Breast epithelium (tissue), 4 donors: ENCODE measurements at regions not wholly inside any gene's neighbourhood (a gene's known extent, or its start where the extent isn't known, plus 50 kb on each side); places are given as distances from the start of the nearest gene placed in this dataset.

Experiments used
- DNase-seq, 2 donors: peaks; one replicate each; pipeline ENCODE4 v3.0.0-alpha.2; 2019; ENCODE audit warnings: low spot score in 2 of 2
- H3K27ac ChIP-seq, 2 donors: fragments of 200-600 bp; sonication (generic) in 1 of 2; one replicate each; pipeline ENCODE4 v1.5.1; 2016 to 2019; ENCODE audit warnings: mild to moderate bottlenecking in 1 of 2
- H3K27me3 ChIP-seq, 2 donors: fragments of 200-600 bp; sonication (generic) in 1 of 2; one replicate each; pipeline versions ENCODE4 v1.5.1 to v1.6.0; 2017 to 2019; ENCODE audit warnings: control low read depth in 1 of 2, mild to moderate bottlenecking in 1 of 2
- H3K36me3 ChIP-seq: fragments of 200-600 bp; one replicate; pipeline ENCODE4 v1.5.1; 2019
- H3K4me1 ChIP-seq, 2 donors: fragments of 200-600 bp; sonication (generic); one replicate each; pipeline ENCODE4 v1.5.1; 2016 to 2019; ENCODE audit warnings: control low read depth in 1 of 2
- H3K4me3 ChIP-seq, 3 donors: fragments of 200-600 bp; sonication (generic); 1 replicate in 2 of 3; 2 replicates in 1 of 3; pipeline ENCODE4 v1.5.1; 2016 to 2019; ENCODE audit warnings: mild to moderate bottlenecking in 3 of 3, moderate library complexity in 2 of 3
- H3K9me3 ChIP-seq, 2 donors: fragments of 200-600 bp; sonication (generic) in 1 of 2; one replicate each; pipeline ENCODE4 v1.5.1; 2016 to 2019; ENCODE audit warnings: control low read depth in 1 of 2
- POLR2A ChIP-seq: fragments of 450-650 bp; IDR thresholded peaks from one replicate; pipeline ENCODE4 v1.6.1; 2016; ENCODE audit warnings: antibody characterized with exemption, mild to moderate bottlenecking, moderate library complexity
- POLR2AphosphoS5 ChIP-seq, 3 donors: sonication (generic); formaldehyde crosslinking; IDR thresholded peaks; one replicate each; pipeline ENCODE4 v1.6.1; 2017; ENCODE audit warnings: antibody characterized with exemption in 3 of 3
- intact Hi-C: fragments of 100-400 bp; cut with DNase I; formaldehyde crosslinking; loops from one replicate; pipeline ENCODE4 v1.15.1; 2023; ENCODE audit warnings: low total_unique reads
- TF ChIP-seq, protein P1 (sequence below), 3 donors: fragments of 450-650 bp; IDR thresholded peaks; one replicate each; pipeline ENCODE4 v1.5.1; 2016 to 2017; ENCODE audit warnings: antibody characterized with exemption in 3 of 3, mild to moderate bottlenecking in 3 of 3, moderate library complexity in 3 of 3

DNA sequence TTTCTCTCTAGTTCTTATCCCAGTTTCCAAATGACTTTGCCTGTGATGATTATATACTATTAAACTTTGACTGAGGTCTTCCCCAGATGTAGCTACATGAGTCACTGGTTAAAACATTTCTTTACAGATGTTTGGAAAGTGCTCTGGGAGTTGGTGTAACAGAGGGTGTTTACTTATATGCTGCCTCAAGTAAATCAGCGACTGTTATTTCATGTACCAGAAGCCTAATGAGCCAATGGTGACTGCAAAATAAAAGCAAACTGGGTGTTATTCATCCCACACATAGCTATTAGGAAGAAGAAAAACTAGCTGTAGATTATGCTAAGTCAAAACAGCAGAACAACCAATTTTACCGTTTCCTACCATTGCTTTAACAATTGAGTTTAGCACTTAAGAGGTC lies 929.7 kb upstream of the SEMA6A start:
- H3K4me3 ChIP-seq: no peak overlapping the region
- H3K9me3 ChIP-seq: no peaks in the 10 kb centered on the region
- no peaks in the 10 kb centered on the region for H3K27me3 ChIP-seq
- no peak for DNase-seq
- no peaks in the 10 kb centered on the region for H3K36me3 ChIP-seq
- intact Hi-C loops: no loop called here
- no peaks in the 10 kb centered on the region for H3K4me1 ChIP-seq
- H3K27ac ChIP-seq: no peak overlapping the region
- no peak for TF ChIP-seq POLR2A
- TF ChIP-seq, protein P1, sequence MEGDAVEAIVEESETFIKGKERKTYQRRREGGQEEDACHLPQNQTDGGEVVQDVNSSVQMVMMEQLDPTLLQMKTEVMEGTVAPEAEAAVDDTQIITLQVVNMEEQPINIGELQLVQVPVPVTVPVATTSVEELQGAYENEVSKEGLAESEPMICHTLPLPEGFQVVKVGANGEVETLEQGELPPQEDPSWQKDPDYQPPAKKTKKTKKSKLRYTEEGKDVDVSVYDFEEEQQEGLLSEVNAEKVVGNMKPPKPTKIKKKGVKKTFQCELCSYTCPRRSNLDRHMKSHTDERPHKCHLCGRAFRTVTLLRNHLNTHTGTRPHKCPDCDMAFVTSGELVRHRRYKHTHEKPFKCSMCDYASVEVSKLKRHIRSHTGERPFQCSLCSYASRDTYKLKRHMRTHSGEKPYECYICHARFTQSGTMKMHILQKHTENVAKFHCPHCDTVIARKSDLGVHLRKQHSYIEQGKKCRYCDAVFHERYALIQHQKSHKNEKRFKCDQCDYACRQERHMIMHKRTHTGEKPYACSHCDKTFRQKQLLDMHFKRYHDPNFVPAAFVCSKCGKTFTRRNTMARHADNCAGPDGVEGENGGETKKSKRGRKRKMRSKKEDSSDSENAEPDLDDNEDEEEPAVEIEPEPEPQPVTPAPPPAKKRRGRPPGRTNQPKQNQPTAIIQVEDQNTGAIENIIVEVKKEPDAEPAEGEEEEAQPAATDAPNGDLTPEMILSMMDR (IDR thresholded peaks at IDR 0.05): no peak
- no peak for TF ChIP-seq POLR2AphosphoS5 (IDR thresholded peaks at IDR 0.05)

DNA sequence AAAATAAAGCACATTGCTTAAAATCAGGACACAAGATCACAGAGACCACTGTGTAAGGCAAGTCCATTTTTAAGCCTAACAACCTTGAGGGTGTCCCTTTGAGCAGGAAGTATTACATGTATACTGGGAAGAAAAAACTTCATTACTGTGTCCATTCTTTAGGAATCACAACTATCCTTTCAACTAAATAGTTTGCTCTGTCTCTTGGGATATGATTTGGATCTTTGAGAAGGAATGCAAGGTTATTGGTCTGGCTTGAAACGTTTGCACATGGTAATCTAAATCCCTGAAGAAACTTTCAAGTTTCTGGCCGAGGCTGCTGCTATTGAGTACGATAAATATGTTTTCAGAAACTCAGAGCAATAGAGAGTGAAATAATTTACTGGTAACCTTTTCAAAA lies 923.0 kb upstream of the SEMA6A start:
- TF ChIP-seq, protein P1 (IDR thresholded peaks at IDR 0.05): no peak
- TF ChIP-seq POLR2A (no peak), POLR2AphosphoS5 (IDR thresholded peaks at IDR 0.05) (no peak)
- no peak overlapping the region for H3K27ac ChIP-seq
- no peak overlapping the region for H3K4me3 ChIP-seq
- intact Hi-C loops: no loop called here
- no peaks in the 10 kb centered on the region for H3K9me3 ChIP-seq
- H3K36me3 ChIP-seq: no peaks in the 10 kb centered on the region
- no peaks in the 10 kb centered on the region for H3K4me1 ChIP-seq
- no peaks in the 10 kb centered on the region for H3K27me3 ChIP-seq
- DNase-seq: no peak

DNA sequence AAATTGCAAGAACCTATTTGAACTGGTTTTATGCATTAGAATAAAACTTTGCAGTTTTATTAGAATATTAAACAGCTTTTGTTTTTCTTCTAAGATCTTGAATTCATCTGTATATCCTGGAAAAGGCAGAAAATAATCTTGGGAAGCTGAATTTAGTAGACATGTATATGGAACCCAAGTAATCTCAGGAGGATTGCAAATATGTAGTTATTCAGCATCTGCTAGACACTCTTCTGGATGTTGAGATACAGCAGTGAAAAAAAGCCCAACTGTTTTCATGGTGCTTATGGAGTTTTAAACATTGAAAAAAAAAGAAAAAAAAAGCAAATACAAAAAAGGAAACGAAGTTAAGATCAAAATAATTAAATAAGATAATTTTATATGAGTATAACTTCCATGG lies 922.2 kb upstream of the SEMA6A start:
- Histone ChIP-seq H3K9me3 (no peaks in the 10 kb centered on the region), H3K27ac (no peak overlapping the region), H3K27me3 (no peaks in the 10 kb centered on the region), H3K4me1 (no peaks in the 10 kb centered on the region), H3K4me3 (no peak overlapping the region), H3K36me3 (no peaks in the 10 kb centered on the region)
- TF ChIP-seq, protein P1 (IDR thresholded peaks at IDR 0.05): no peak
- TF ChIP-seq POLR2AphosphoS5 (IDR thresholded peaks at IDR 0.05): no peak
- no peak for TF ChIP-seq POLR2A
- DNase-seq: no peak
- intact Hi-C loops: no loop called here

DNA sequence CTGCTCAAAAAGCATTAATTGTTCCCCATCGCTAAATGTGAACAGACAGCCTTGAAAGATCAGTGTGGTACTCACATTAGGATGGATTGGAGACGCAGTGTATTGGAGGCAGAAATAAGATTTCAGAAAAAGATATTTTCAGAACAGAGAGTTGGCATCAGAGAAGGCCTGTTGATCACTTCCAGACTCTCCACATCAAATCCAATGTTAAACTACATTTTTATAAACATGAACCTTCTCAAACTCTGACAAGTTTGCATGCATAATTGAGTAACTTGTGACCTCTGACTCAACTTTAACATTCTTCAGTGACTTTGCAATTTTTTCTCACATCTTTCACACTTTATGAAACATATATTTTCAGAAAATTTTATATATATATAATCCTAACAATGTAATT lies 919.6 kb upstream of the SEMA6A start:
- Histone ChIP-seq H3K27ac (no peak overlapping the region), H3K4me1 (no peaks in the 10 kb centered on the region), H3K36me3 (no peaks in the 10 kb centered on the region), H3K9me3 (no peaks in the 10 kb centered on the region), H3K27me3 (no peaks in the 10 kb centered on the region), H3K4me3 (no peak overlapping the region)
- intact Hi-C loops: no loop called here
- no peak for DNase-seq
- TF ChIP-seq, protein P1 (IDR thresholded peaks at IDR 0.05): no peak
- TF ChIP-seq POLR2A (no peak), POLR2AphosphoS5 (IDR thresholded peaks at IDR 0.05) (no peak)

DNA sequence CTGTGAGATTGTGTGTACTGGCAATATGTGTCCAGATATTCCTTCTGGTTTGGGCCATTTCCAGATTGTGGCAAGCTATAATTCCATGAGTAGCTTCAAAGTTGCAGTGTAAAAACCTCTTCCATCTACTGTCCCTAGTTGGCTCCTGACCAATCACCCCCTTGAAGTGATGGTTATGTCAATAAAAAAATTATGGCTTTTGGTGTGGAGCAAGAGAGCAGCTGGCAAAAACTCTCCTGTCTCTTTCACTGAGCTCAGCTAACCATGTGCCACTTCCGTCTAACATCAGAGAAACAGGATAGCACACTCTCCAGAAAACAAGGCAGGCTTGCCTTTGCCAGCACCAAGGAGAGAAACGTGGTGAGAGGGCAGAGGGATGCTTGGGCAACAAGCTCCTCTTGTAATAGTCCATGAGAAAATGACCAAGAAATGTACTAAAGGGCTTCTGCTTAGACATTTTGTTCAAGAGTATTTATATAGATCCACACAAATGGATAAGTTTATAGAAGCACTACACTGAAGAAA lies 914.4 kb upstream of the SEMA6A start:
- Histone ChIP-seq H3K27me3 (no peaks in the 10 kb centered on the region), H3K4me3 (no peak overlapping the region), H3K36me3 (no peaks in the 10 kb centered on the region), H3K9me3 (no peaks in the 10 kb centered on the region), H3K4me1 (no peaks in the 10 kb centered on the region), H3K27ac (no peak overlapping the region)
- TF ChIP-seq, protein P1 (IDR thresholded peaks at IDR 0.05): no peak
- TF ChIP-seq POLR2AphosphoS5 (IDR thresholded peaks at IDR 0.05) (no peak), POLR2A (no peak)
- no peak for DNase-seq
- intact Hi-C loops: no loop called here
